HG02973 (cell line): ENCODE measurements at regions not wholly inside any gene's neighbourhood (a gene's known extent, or its start where the extent isn't known, plus 50 kb on each side); places are given as distances from the start of the nearest gene placed in this dataset.

Experiments
- ATAC-seq: cut with Tn5 transposase; IDR thresholded peaks from one replicate; pipeline ENCODE4 v1.9.1; 2021; ENCODE audit warnings: moderate library complexity; ENCODE audit not compliant: unreplicated experiment

DNA sequence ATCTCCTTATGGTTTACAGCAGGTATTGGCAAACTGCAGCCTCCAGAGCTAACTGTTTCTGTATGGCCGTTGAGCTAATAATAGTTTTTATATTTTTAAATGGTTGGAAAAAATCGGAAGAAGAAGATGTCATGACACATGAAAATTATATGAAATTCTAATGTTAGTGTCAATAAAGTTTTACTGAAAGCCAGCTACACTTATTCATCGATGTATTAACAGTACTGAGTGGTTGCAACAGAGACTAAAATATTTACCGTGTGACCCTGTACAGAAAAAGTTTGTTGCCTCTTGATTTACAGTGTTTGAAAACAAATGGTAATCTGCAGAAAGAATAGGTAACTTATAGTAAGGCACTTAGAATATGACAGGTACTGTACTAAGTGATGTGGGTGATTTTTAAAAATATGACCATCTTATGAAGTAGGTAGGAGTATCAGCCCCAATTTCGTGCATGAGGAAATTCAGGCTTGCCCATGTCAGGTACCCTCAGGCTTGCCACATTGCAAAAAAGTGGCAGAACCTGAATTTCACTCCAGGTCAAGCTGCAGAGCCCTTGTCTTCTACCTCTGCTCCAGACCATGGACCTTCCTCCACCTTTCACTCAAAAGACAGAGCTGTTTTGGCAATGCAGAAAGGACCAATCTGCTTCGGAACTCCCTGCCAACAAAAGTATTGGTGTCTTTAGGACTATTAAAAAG is 311.9 kb upstream of the RUNX1 start:
- ATAC-seq: no peak

DNA sequence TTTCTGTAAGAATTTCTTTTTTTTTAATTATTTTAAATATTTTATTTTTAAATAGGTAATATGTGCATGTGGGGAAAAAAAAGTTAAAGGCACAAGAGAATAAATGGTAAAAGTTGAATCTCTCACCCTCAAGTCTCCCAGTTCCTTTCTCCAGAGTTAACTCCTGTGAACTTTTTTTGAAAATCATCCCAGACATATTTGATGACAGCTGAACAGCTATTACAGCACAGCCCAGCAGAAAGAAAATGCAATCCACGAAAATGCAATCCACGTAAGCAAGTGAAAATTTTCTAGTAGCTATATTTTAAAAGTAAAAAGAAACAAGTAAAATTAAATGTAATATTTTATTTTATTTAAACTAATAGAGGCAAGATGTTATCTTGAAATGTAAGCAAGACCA is 310.0 kb upstream of the RUNX1 start:
- ATAC-seq: no peak

DNA sequence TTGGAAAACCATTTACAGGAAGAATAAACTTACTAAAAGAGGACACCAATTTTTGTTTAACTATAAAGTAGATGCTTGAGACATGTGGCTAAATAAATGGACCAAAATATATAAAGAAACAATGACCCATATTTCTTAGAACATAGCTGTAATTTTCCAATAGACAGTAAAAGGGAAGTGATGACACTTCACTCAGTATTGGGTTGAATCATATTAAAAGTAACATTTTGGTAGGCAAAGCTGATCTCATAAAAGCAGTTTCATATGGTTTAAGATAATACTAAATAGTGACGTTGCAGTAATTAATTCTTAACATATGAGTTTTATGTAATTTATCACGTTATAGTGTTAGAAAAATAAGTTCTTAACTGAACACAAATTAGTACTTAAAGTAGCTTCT is 308.9 kb upstream of the RUNX1 start:
- ATAC-seq: no peak

DNA sequence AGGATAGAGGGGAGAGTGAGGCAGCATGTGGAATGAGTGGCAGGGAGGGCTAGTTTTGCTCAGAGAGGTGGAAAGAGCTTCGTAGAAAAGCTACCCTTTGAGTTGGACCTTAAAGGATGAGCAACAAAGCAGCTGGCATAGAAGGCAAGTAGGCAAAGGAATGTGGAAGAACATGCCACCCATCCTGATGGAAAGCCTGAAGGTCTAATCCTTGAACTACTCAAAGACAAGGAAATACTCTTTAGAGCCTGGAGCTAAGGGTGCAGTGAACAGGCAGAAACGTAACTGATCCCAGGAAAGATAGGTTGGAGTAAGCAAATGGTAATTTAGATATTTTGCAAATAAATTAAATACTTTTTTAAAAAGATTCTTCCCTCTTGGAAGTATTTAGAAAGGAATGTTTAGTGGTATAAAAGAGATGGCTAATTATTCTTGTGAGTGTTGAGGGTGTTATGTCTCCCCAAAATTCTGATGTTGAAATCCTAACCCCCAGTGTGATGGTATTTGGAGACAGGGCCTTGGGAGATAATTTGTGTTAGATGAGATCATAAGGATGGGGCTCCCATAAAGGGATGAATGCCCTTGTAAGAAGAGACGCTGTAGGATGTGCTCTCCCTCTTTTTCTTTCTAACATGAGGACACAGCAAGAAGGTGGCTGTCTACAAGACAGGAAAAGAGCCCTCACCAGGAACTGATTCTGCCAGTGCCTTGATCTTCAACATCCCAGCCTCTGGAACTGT is 308.1 kb upstream of the RUNX1 start:
- ATAC-seq: no peak

DNA sequence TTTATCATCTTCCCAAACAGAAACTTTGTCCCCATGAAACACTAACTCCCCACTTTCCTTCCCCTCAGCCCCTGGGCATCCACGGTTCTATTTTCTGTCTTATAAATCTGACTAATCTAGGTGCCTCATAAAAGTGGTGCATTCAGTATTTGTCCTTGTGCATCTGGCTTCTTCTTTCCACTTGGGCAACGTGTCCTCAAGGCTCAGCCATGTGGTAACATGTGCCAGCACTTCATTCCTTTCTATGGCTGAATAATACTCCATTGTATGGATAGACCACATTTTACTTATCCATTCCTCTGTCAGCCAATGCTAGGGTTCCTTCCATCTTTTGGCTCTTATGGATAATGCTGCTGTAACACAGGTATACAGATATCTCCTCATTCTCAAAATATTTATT is 305.0 kb upstream of the RUNX1 start:
- ATAC-seq: no peak

DNA sequence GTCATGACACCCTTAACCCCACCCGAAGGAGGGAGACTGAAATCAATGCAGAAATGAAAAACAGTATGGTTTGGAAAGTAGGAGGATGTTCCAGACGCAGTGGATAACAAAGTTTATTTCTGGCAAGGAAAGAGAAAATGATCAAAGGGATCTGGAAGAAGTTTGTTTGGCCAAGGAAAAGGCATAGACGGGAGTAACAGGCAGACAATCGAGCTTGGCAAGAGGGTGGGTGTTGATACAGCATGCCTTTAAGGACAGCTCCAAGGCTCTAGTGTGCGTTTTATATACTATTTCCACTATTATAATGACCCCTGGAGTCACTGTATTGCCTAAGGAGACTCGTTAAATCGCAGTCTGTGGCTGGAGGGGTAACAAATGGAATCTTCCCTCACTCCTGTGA is 303.7 kb upstream of the RUNX1 start:
- ATAC-seq: no peak

DNA sequence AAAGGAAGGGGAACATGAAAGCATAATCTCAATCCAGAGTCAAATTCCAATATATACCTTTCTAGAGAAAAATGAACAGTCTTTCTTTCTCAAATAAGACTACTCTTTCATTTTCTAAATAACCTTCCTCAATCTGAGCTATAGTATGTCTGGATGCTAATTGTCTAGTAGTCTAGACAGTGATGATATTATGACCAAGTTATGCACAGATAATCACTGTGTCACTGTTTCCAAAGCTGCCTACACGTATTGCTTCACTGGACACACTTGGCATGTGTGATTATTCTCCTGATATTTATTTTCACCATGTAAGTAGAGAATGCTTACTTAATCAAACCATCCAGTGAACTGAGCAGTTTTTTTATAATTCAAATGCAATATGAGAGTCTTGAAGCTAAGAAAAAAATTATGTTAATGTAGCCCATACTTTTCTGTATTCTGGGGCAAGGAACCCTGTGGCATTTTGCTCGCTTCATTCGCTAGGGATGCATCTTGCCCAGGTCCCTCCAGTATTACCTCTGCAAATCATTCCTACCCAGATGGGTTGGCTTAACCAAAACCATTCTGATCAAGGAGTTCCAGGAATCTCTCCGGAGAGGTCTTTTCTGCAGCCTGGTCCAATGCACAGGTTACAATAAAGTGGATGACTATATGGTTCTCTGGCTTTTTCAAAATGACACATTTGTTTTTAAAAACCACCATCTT is 303.1 kb upstream of the RUNX1 start:
- no peak for ATAC-seq

DNA sequence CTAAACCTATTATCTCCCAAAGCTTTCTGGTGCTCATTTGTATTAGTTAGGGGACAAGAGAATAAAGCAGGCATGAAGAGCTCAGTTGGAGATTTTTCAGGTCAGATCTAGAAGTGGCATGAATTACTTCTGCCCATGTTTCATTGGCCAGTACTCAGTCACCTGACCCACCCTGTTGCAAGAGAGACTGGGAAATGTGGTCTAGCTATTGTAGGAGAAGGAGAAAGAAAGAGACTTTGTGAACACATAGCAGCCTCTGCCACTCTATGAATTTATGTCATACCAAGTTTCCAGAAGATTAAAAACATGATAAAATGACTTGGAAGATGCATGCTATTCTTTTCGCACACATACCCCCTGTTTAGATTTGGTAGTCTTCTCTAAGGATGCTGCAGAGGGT is 302.3 kb upstream of the RUNX1 start:
- no peak for ATAC-seq

DNA sequence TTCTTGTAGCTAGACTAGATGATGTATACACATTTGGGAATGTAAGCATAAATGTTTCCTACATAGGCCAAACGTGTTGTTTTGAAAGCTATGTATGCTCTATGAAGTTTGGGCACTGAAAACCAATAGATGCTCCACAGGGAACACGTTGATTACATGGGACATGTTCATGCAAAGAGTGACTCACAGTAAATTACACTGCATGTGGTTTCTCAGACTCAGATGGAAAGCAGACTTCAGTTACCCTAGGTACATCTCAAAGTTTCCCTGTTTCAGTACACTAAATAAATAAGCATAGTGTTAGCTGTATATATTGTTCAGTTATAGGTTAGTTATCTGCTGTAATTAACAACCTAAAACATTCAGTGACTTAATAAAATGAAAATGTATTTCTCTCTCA is 301.9 kb upstream of the RUNX1 start:
- ATAC-seq: no peak

DNA sequence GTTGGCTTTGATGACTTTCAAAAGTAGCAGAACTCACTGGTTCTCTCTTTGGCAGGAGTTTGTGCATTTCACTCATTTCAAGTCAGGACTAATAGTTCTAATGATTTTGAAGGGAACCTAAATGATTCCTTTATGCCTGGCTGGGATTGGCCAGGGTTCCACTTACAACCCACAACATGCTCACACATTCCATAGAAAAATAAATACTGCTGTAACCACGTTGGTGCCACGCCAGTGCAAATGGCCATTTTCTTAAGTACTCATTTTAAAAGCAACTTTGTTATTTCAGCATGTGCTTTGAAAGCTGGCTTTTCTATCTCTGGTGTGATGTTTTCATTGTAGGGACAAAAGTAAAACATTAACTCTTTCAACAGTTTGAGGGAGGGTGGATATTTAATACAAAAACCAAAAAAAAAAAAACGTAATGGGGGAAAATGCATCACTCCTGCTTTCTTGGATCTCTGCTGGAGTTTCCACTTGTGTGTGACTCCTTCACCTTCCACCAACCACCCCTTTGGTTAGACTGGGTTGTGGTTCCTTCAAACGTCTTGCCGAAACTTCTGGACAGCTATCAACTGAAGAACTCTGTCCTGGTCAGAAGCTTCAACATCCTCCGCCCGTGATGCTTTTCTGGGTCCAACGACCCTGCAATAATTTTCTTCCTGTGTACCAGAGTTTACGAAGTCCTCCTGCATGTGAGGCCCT is 300.4 kb upstream of the RUNX1 start:
- ATAC-seq: no peak

DNA sequence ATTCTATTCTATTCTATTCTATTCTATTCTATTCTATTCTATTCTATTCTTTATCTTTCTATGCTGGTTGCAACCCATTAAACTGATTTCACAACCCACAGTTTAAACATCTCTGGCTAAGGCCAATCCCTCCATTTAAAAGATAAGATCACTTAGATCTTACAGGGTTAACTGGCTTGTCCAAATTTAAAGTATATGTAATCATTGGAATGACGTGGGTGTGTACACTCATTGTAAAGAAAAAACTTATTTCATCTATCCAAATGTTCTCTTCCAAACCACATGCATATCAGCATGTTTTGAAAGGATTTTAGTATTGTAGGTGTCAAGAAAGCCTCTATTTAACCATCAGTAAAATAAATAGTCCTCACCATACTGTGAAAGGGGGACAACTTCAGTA is 299.6 kb upstream of the RUNX1 start:
- ATAC-seq: no peak

DNA sequence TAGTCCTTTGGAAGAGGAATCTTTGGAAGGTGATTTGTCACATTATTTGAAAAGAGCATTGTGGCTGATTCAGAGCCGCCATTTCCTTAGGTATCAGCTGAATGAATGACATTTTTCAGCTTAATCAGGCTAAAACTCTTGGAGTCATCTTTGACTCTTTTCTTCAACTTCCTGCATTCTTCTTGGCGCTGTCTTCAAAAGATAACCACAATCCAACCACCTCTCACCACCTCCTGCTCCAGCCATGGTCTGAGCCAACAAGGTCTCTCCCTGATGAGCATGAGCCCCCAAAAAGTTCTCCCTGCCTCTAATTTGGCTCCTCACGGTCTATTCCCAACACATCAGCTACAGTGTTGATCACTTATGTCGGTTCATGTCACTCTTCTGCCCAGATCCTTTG is 297.6 kb upstream of the RUNX1 start:
- ATAC-seq: no peak

DNA sequence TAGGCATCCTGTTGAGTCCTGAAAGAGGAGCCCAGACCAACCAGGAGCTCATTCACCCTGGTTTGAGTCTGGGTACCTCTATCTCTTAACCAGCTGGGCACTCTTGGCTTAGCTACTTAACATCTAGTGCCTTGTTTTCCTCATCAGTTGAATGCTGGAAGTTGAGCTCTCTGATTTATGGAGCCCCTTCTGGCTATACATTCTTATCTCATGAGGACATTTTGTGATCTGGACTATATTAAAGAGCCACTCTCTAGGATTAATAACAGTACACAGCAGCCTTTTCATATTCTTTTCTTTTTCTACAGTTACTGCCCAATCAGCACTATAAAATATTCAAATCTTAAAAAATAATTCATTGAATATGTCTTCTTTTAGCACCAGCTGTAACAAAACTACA is 296.9 kb upstream of the RUNX1 start:
- no peak for ATAC-seq

DNA sequence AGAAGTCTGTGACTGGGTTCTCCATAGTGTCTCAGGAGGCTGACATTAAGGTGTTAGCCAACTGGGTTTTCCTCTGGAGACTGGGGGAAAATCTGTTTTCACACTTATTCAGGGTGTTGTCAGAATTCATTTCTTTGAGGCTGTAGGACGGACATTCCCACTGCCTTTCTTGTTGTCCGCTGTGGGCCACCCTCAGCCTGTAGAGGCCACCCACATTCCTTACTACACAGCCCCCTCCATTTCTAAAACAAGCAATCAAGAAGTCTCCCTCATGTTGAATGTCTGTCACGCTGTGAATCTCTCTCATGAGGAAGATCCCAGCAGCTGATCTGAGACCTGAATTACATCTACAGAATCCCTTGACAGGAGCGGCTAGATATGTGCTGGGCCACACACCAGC is 295.5 kb upstream of the RUNX1 start:
- ATAC-seq: no peak

DNA sequence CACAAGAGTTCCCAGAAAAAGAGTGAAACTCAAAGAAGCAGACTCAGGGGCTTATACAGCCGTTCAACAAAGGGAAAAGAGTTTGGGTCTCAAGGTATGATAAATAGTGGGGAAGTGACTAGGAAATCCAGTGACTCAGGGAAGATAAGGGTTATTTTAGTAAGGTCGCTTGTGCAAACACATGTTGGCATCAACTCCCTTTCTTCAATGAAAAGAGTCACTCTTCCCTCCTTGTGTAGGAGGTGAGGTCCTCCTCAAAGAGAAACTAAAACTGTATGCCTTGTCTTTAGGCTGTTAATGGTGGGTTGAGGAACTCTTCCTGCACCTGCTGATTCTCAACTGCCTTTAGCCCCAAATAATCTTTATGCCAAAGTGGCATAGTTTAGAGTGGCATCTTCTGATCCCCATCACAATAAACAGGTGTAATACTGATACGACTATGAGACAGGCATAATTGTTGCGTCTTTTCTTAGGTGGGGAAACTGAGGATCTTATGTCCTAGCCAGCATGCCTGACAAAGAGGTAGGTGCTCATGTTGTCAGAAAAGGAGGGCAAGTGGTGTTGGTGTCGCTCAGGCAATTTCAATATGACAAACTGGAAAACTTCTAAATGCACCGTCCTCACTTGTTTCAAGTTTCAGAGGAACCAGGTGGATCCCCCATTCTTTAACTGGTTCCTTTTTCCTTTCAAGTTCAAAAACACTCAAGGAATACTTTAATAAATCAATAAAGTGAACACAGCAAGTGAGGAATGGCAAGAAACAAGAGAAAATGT is 294.1 kb upstream of the RUNX1 start:
- no peak for ATAC-seq

DNA sequence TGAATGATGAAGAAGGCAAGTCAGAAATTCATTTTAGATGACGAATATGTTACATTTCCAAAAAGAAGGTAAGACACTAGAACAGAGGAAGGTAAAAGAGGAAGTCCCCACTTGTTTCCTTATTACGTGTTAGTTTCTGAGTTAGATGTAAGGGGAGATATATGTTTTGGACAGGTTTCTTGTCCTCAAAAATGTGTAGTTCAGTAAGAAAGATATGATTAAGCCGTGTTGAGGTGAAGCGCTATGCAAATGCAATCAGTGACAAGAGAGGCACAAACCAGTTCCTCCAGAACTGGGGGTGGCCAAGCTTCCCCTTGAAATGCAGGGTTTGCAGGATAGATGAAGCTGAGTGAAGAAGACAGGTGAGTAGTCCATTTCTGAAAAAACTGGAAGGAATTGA is 293.3 kb upstream of the RUNX1 start:
- no peak for ATAC-seq

DNA sequence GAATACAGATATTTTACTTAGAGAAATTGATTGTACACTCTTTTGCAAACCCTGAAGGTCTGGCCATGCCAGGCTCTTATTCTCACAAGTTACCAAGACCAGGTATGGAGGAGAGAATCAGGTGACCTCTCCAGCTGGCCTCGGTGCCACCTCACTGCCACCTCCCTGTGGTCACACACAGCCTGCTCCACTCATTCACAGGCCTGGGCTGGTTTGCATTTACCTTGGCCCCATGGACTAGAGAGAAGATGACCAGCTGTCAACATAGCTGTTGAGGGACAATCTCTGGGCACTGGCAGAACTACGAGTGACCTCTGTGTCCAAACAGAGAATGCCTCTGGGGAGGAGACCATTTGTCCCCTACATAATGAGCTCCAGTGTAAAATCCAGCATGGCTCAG is 291.2 kb upstream of the RUNX1 start:
- no peak for ATAC-seq

DNA sequence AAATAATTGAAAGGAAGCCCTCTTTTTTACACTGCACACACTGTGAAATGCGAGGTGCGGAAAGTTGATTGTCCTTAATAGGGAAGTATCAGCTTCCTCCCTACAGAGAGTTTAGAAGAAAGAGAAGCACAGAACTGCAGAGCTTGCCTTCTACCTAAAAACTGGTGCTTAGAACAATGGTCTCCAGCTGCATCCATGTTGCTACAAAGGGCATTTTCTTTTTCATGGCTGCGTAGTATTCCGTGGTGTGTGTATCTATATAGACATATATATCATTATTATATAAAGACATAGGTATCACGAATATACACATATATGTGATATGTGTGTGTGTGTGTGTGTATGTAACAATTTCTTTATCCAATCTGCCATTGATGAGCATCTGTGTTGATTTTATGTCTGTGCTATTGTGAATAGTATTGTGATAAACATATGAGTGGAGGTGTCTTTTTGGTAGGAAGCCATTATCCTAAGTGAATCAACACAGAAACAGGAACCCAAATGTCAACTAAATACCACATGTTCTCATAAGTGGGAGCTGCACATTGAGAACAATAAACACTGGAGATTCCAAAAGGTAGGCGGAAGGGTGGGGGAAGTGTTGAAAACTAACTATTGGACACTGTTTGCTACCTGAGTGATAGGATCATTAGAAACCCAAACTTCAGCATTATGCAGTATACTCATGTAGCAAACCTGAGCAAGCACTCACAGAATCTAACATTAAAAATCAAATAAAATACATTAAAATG is 290.0 kb upstream of the RUNX1 start:
- ATAC-seq: no peak

DNA sequence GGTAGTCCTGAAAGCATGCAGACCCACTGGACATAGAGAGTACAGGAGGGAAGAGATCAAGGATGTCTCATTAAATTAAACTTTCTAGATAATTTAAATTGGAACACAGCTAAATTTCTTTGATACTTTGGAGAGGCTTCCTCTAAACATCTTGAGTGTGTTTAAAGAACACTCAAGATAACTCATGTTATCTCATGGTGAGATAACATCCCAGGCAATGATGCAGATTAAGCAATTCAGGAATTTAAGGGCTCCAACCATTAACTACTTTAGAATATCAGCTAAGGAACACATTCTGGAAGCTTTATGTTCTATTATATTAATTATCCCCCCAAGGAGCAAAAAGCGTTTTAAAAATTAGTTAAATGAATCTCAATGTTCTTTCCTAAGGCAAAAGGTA is 289.2 kb upstream of the RUNX1 start:
- ATAC-seq: no peak

DNA sequence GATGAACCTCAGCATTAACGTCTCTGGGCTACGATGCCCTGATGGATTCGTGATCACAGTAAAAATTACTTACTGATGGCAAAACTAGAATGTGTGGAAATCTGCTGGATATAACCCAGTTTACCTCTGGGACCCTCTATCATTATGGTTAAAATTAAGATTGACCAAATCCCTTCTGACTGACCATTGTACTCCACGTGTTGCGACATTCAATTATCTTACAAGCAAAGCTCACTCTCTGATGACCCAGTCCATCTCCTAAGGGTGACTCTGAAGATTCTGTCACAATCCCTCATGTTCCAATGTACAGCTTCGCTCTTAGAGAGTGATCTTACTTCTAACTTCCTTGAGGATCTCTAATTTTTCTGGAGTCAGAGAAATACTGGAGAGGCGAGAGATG is 288.5 kb upstream of the RUNX1 start:
- no peak for ATAC-seq
